K562 (cell line): ENCODE measurements at regions not wholly inside any gene's neighbourhood (a gene's known extent, or its start where the extent isn't known, plus 50 kb on each side); places are given as distances from the start of the nearest gene placed in this dataset.

Source experiments
- ARID1B ChIP-seq: fragments of 450-650 bp; IDR thresholded peaks from 2 replicates; pipeline ENCODE4 v1.6.1; 2016; ENCODE audit warnings: antibody characterized with exemption, mild to moderate bottlenecking, inconsistent platforms
- CBFA2T3 ChIP-seq: fragments of 450-650 bp; IDR thresholded peaks from 2 replicates; pipeline ENCODE4 v1.6.1; 2017
- CBX3 ChIP-seq, 2 experiments: IDR thresholded peaks; 1 replicate in 1 of 2; 2 replicates in 1 of 2; pipeline ENCODE4 v1.6.1; 2012; ENCODE audit warnings: inconsistent platforms in 2 of 2, low read length in 2 of 2, borderline replicate concordance in 1 of 2, control low read depth in 1 of 2
- CREB1 ChIP-seq, 2 experiments: sonication (generic) in 1 of 2; formaldehyde crosslinking in 1 of 2; IDR thresholded peaks; 2 replicates each; pipeline versions ENCODE4 v1.6.1 to v1.8.0; 2012 to 2022; ENCODE audit warnings: inconsistent platforms in 1 of 2, mild to moderate bottlenecking in 1 of 2, missing genetic modification reagents in 1 of 2, moderate library complexity in 1 of 2
- ELF2 ChIP-seq: fragments of 250-450 bp; sonication (Bioruptor Pico); IDR thresholded peaks from 2 replicates; pipeline ENCODE4 v1.5.0; 2021; ENCODE audit warnings: mild to moderate bottlenecking
- ELK1 ChIP-seq: sonication (generic); formaldehyde crosslinking; IDR thresholded peaks from 2 replicates; pipeline ENCODE4 v1.8.1; 2022; ENCODE audit warnings: missing genetic modification reagents
- EWSR1 ChIP-seq: fragments of 450-650 bp; IDR thresholded peaks from 2 replicates; pipeline ENCODE4 v1.6.1; 2018; ENCODE audit warnings: borderline replicate concordance, mild to moderate bottlenecking, low read depth, moderate library complexity; ENCODE audit not compliant: partially characterized antibody
- FOXP1 ChIP-seq: sonication (generic); formaldehyde crosslinking; IDR thresholded peaks from 2 replicates; pipeline ENCODE4 v1.8.0; 2022; ENCODE audit warnings: mild to moderate bottlenecking, missing genetic modification reagents
- HINFP ChIP-seq: fragments of 450-650 bp; conservative IDR thresholded peaks from 2 replicates; pipeline ENCODE4 v1.6.1; 2016; ENCODE audit warnings: missing genetic modification characterization, low read depth, mild to moderate bottlenecking, control low read depth, missing compliant biosample characterization
- KDM1A ChIP-seq, 2 experiments: fragments of 450-650 bp; IDR thresholded peaks; 2 replicates each; pipeline ENCODE4 v1.6.1; 2016; ENCODE audit warnings: mild to moderate bottlenecking in 2 of 2
- KLF16 ChIP-seq: IDR thresholded peaks from 2 replicates; pipeline ENCODE4 v1.6.1; 2016; ENCODE audit warnings: antibody characterized with exemption
- MCM5 ChIP-seq: fragments of 450-650 bp; IDR thresholded peaks from 2 replicates; pipeline ENCODE4 v1.6.1; 2016; ENCODE audit warnings: low read depth
- POLR2H ChIP-seq: IDR thresholded peaks from 2 replicates; pipeline ENCODE4 v1.6.1; 2016; ENCODE audit warnings: missing genetic modification characterization, low read depth, mild to moderate bottlenecking, control low read depth, missing compliant biosample characterization, moderate library complexity
- SLC30A9 ChIP-seq: fragments of 250-450 bp; sonication (Bioruptor Pico); IDR thresholded peaks from 2 replicates; pipeline ENCODE4 v1.8.0; 2022; ENCODE audit warnings: mild to moderate bottlenecking, moderate library complexity
- TAF15 ChIP-seq: fragments of 200-400 bp; formaldehyde crosslinking; IDR thresholded peaks from 2 replicates; pipeline ENCODE4 v1.6.1; 2017; ENCODE audit warnings: mild to moderate bottlenecking, low read depth, low read length, moderate library complexity
- THRAP3 ChIP-seq: fragments of 450-650 bp; IDR thresholded peaks from 2 replicates; pipeline ENCODE4 v1.6.1; 2016; ENCODE audit warnings: mild to moderate bottlenecking, inconsistent platforms, borderline replicate concordance
- ZNF232 ChIP-seq: sonication (generic); formaldehyde crosslinking; IDR thresholded peaks from 2 replicates; pipeline ENCODE4 v1.8.0; 2022; ENCODE audit warnings: mild to moderate bottlenecking, missing genetic modification reagents
- ZNF431 ChIP-seq: sonication (generic); formaldehyde crosslinking; IDR thresholded peaks from 2 replicates; pipeline ENCODE4 v1.8.0; 2022; ENCODE audit warnings: mild to moderate bottlenecking, missing genetic modification reagents
- ZNF740 ChIP-seq, 3 experiments: fragments of 200-800 bp in 1 of 3; sonication (Bioruptor generic) in 1 of 3; sonication (generic) in 1 of 3; formaldehyde crosslinking in 1 of 3; IDR thresholded peaks; 2 replicates each; pipeline versions ENCODE4 v1.6.1 to v1.8.0; 2016 to 2022; ENCODE audit warnings: mild to moderate bottlenecking in 2 of 3, missing compliant biosample characterization in 2 of 3, missing genetic modification characterization in 2 of 3, missing genetic modification reagents in 1 of 3
- ZNF778 ChIP-seq: fragments of 450-650 bp; formaldehyde crosslinking; IDR thresholded peaks from 2 replicates; pipeline ENCODE4 v1.4.0; 2020; ENCODE audit warnings: mild to moderate bottlenecking, moderate library complexity
- TF ChIP-seq, protein P1 (sequence below): IDR thresholded peaks from 2 replicates; pipeline ENCODE4 v1.6.1; 2012; ENCODE audit warnings: low read depth, low read length, improper control_type of control experiment, borderline replicate concordance
- TF ChIP-seq, protein P2 (sequence below): fragments of 450-650 bp; formaldehyde crosslinking; IDR thresholded peaks from 2 replicates; pipeline ENCODE4 v1.4.0; 2020; ENCODE audit warnings: mild to moderate bottlenecking, moderate library complexity

- TF ChIP-seq SLC30A9 (CRISPR knock-in tag) (no peak), ZNF778 (CRISPR knock-in tag) (no peak), ELK1 (CRISPR knock-in tag) (no peak), THRAP3 (no peak), POLR2H (tag) (no peak), ZNF740 (CRISPR knock-in tag; IDR thresholded peaks at IDR 0.05) (no peak), ZNF740 (tag; IDR thresholded peaks at IDR 0.05) (no peak), KLF16 (peak; percentile 77; the same call in 1 of the 2 replicates), HINFP (tag) (no peak), KDM1A (IDR thresholded peaks at IDR 0.05) (peak; percentile 61 to 75; a peak in 3 of 4 replicates), TAF15 (no peak), ELF2 (CRISPR knock-in tag) (no peak), ZNF232 (no peak), CBX3 (IDR thresholded peaks at IDR 0.05; ENCODE audit: borderline replicate concordance in 1 of 2, low read length in 2 of 2) (peak in 1 of 2 experiments; percentile 34; a peak in 1 of 3 replicates), CBFA2T3 (peak; percentile 95), ZNF431 (CRISPR knock-in tag) (no peak), CREB1 (IDR thresholded peaks at IDR 0.05) (no peak), CREB1 (CRISPR knock-in tag; IDR thresholded peaks at IDR 0.05) (no peak), FOXP1 (CRISPR knock-in tag) (no peak), EWSR1 (no peak), MCM5 (no peak), ARID1B (peak; percentile 97)
- TF ChIP-seq, protein P1, sequence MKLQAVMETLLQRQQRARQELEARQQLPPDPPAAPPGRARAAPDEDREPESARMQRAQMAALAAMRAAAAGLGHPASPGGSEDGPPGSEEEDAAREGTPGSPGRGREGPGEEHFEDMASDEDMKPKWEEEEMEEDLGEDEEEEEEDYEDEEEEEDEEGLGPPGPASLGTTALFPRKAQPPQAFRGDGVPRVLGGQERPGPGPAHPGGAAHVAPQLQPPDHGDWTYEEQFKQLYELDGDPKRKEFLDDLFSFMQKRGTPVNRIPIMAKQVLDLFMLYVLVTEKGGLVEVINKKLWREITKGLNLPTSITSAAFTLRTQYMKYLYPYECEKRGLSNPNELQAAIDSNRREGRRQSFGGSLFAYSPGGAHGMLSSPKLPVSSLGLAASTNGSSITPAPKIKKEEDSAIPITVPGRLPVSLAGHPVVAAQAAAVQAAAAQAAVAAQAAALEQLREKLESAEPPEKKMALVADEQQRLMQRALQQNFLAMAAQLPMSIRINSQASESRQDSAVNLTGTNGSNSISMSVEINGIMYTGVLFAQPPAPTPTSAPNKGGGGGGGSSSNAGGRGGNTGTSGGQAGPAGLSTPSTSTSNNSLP: no peak
- TF ChIP-seq, protein P2, sequence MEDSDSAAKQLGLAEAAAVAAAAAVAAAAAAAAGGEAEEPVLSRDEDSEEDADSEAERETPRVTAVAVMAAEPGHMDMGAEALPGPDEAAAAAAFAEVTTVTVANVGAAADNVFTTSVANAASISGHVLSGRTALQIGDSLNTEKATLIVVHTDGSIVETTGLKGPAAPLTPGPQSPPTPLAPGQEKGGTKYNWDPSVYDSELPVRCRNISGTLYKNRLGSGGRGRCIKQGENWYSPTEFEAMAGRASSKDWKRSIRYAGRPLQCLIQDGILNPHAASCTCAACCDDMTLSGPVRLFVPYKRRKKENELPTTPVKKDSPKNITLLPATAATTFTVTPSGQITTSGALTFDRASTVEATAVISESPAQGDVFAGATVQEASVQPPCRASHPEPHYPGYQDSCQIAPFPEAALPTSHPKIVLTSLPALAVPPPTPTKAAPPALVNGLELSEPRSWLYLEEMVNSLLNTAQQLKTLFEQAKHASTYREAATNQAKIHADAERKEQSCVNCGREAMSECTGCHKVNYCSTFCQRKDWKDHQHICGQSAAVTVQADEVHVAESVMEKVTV (CRISPR knock-in tag): no peak
Measured at GRCh38 chr2:217077831-217078407, 218.1 kb upstream of the TNP1 start (continued).
